Liver (tissue), 3 donors: ENCODE measurements at regions not wholly inside any gene's neighbourhood (a gene's known extent, or its start where the extent isn't known, plus 50 kb on each side); places are given as distances from the start of the nearest gene placed in this dataset.

Experiments used
- ATF3 ChIP-seq: IDR thresholded peaks from 2 replicates; pipeline ENCODE4 v1.6.1; 2016; ENCODE audit warnings: antibody characterized with exemption
- CTCF ChIP-seq: fragments of 150-350 bp; IDR thresholded peaks from 2 replicates; pipeline ENCODE4 v1.5.1; 2017; ENCODE audit warnings: improper control_type of control experiment, low read depth, low read length; ENCODE audit not compliant: missing input control
- EGR1 ChIP-seq, 2 donors: IDR thresholded peaks; 2 replicates each; pipeline ENCODE4 v1.6.1; 2016 to 2018; ENCODE audit warnings: antibody characterized with exemption in 2 of 2, low read depth in 2 of 2
- GABPA ChIP-seq, 2 donors: IDR thresholded peaks in 1 of 2; conservative IDR thresholded peaks in 1 of 2; 2 replicates each; pipeline ENCODE4 v1.6.1; 2016; ENCODE audit warnings: antibody characterized with exemption in 2 of 2, mild to moderate bottlenecking in 1 of 2, moderate library complexity in 1 of 2
- JUND ChIP-seq, 2 donors: IDR thresholded peaks; 2 replicates each; pipeline ENCODE4 v1.6.1; 2016; ENCODE audit warnings: antibody characterized with exemption in 2 of 2
- MAX ChIP-seq: IDR thresholded peaks from 2 replicates; pipeline ENCODE4 v1.6.1; 2016; ENCODE audit warnings: antibody characterized with exemption
- NR2F2 ChIP-seq: IDR thresholded peaks from 2 replicates; pipeline ENCODE4 v1.6.1; 2016; ENCODE audit warnings: antibody characterized with exemption
- REST ChIP-seq: IDR thresholded peaks from 2 replicates; pipeline ENCODE4 v1.6.1; 2016; ENCODE audit warnings: antibody characterized with exemption, mild to moderate bottlenecking
- SP1 ChIP-seq: IDR thresholded peaks from 2 replicates; pipeline ENCODE4 v1.6.1; 2018; ENCODE audit warnings: antibody characterized with exemption, mild to moderate bottlenecking
- YY1 ChIP-seq: IDR thresholded peaks from 2 replicates; pipeline ENCODE4 v1.6.1; 2016; ENCODE audit warnings: antibody characterized with exemption, mild to moderate bottlenecking
- ZBTB33 ChIP-seq: IDR thresholded peaks from 2 replicates; pipeline ENCODE4 v1.6.1; 2016; ENCODE audit warnings: antibody characterized with exemption
- donor health status: healthy.
- donor health status: healthy.

GRCh38 chr7:52897288-52897687, 138.1 kb upstream of the POM121L12 start:
- TF ChIP-seq CTCF, result no peak
- TF ChIP-seq JUND (IDR thresholded peaks at IDR 0.05), result no peak
- no peak for TF ChIP-seq MAX
- TF ChIP-seq NR2F2, result no peak
- no peak for TF ChIP-seq ATF3
- no peak for TF ChIP-seq GABPA (IDR thresholded peaks at IDR 0.05 in 1 of 2, conservative IDR thresholded peaks at IDR 0.05 in 1 of 2)
- TF ChIP-seq REST, result no peak
- TF ChIP-seq SP1, result no peak
- no peak for TF ChIP-seq YY1
- no peak for TF ChIP-seq EGR1 (IDR thresholded peaks at IDR 0.05; ENCODE audit: low read depth in 2 of 2)
- TF ChIP-seq ZBTB33, result no peak
